K562 (cell line): ENCODE measurements at regions not wholly inside any gene's neighbourhood (a gene's known extent, or its start where the extent isn't known, plus 50 kb on each side); places are given as distances from the start of the nearest gene placed in this dataset.

Source experiments
- ADNP ChIP-seq: fragments of 200-800 bp; sonication (Bioruptor generic); IDR thresholded peaks from 2 replicates; pipeline ENCODE4 v1.6.1; 2016; ENCODE audit warnings: missing genetic modification characterization, missing compliant biosample characterization
- CAMTA2 ChIP-seq: fragments of 250-450 bp; sonication (Bioruptor Pico); conservative IDR thresholded peaks from 2 replicates; pipeline ENCODE4 v1.5.1; 2022
- CC2D1A ChIP-seq: fragments of 450-650 bp; IDR thresholded peaks from 2 replicates; pipeline ENCODE4 v1.6.1; 2017; ENCODE audit warnings: mild to moderate bottlenecking
- CEBPB ChIP-seq: fragments of 450-650 bp; IDR thresholded peaks from 2 replicates; pipeline ENCODE4 v1.6.1; 2016; ENCODE audit warnings: missing genetic modification characterization, missing compliant biosample characterization
- ERF ChIP-seq: fragments of 450-650 bp; formaldehyde crosslinking; IDR thresholded peaks from 2 replicates; pipeline ENCODE4 v1.4.0; 2020; ENCODE audit warnings: mild to moderate bottlenecking, mixed read lengths
- MAFG ChIP-seq: fragments of 450-650 bp; conservative IDR thresholded peaks from 2 replicates; pipeline ENCODE4 v1.6.1; 2016; ENCODE audit warnings: missing genetic modification characterization, missing compliant biosample characterization
- MCM2 ChIP-seq: fragments of 450-650 bp; IDR thresholded peaks from 2 replicates; pipeline ENCODE4 v1.6.1; 2017; ENCODE audit warnings: low read depth, mild to moderate bottlenecking
- MXI1 ChIP-seq: IDR thresholded peaks from 2 replicates; pipeline ENCODE4 v1.6.1; 2011; ENCODE audit warnings: low read depth, mild to moderate bottlenecking, improper control_type of control experiment, low read length
- NCOR1 ChIP-seq: fragments of 450-650 bp; IDR thresholded peaks from 2 replicates; pipeline ENCODE4 v1.6.1; 2016; ENCODE audit warnings: mild to moderate bottlenecking, moderate library complexity
- NFATC3 ChIP-seq: fragments of 450-650 bp; IDR thresholded peaks from 2 replicates; pipeline ENCODE4 v1.6.1; 2017; ENCODE audit warnings: mild to moderate bottlenecking
- NFYB ChIP-seq: IDR thresholded peaks from 2 replicates; pipeline ENCODE4 v1.6.1; 2011; ENCODE audit warnings: mild to moderate bottlenecking, moderate library complexity; ENCODE audit not compliant: insufficient read length; ENCODE audit errors: extremely low read depth
- RCOR1 ChIP-seq, 2 experiments: IDR thresholded peaks; 2 replicates each; pipeline ENCODE4 v1.6.1; 2012; ENCODE audit warnings: low read depth in 2 of 2, low read length in 2 of 2, borderline replicate concordance in 1 of 2, improper control_type of control experiment in 1 of 2
- TBL1XR1 ChIP-seq, 2 experiments: IDR thresholded peaks; 2 replicates each; pipeline ENCODE4 v1.6.1; 2012; ENCODE audit warnings: improper control_type of control experiment in 2 of 2, low read length in 2 of 2, mild to moderate bottlenecking in 1 of 2
- TCF7 ChIP-seq: sonication (generic); IDR thresholded peaks from 2 replicates; pipeline ENCODE4 v1.6.1; 2016; ENCODE audit warnings: antibody characterized with exemption, borderline replicate concordance
- ZFP36 ChIP-seq: fragments of 150-350 bp; IDR thresholded peaks from 2 replicates; pipeline ENCODE4 v1.6.1; 2018; ENCODE audit warnings: low read length, low read depth; ENCODE audit not compliant: partially characterized antibody
- ZHX1 ChIP-seq: fragments of 150-350 bp; conservative IDR thresholded peaks from 2 replicates; pipeline ENCODE4 v1.6.1; 2014; ENCODE audit warnings: low read length
- ZNF217 ChIP-seq: sonication (generic); formaldehyde crosslinking; IDR thresholded peaks from 2 replicates; pipeline ENCODE4 v1.8.0; 2022; ENCODE audit warnings: mild to moderate bottlenecking, missing genetic modification reagents
- ZNF239 ChIP-seq: fragments of 250-450 bp; sonication (Bioruptor Pico); IDR thresholded peaks from 2 replicates; pipeline ENCODE4 v1.4.0; 2020; ENCODE audit warnings: mild to moderate bottlenecking
- ZNF316 ChIP-seq: fragments of 450-650 bp; IDR thresholded peaks from 2 replicates; pipeline ENCODE4 v1.6.1; 2016
- ZNF407 ChIP-seq: fragments of 450-650 bp; IDR thresholded peaks from 2 replicates; pipeline ENCODE4 v1.6.1; 2016; ENCODE audit warnings: low read depth

GRCh38 chr5:30197662-30198061, 995.8 kb upstream of the CDH6 start (continued):
- no peak for TF ChIP-seq NFATC3
- no peak for TF ChIP-seq RCOR1 (IDR thresholded peaks at IDR 0.05; ENCODE audit: borderline replicate concordance in 1 of 2, low read depth in 2 of 2, low read length in 2 of 2)
- TF ChIP-seq ZNF407: no peak
- no peak for TF ChIP-seq ZNF239
- TF ChIP-seq ZNF217 (CRISPR knock-in tag): no peak
- TF ChIP-seq ZHX1: no peak
- no peak for TF ChIP-seq ADNP (tag)
- TF ChIP-seq TBL1XR1 (IDR thresholded peaks at IDR 0.05; ENCODE audit: low read length in 2 of 2): no peak
- peak; percentile 8 for TF ChIP-seq NFYB
- no peak for TF ChIP-seq ZFP36
- TF ChIP-seq CAMTA2 (CRISPR knock-in tag): no peak
- peak; percentile 80 for TF ChIP-seq MAFG
- peak; percentile 48; the same call in 1 of the 2 replicates for TF ChIP-seq CEBPB (tag)
- no peak for TF ChIP-seq MXI1
- peak; percentile 87 for TF ChIP-seq ZNF316
- no peak for TF ChIP-seq MCM2
- no peak for TF ChIP-seq TCF7
- TF ChIP-seq ERF: no peak
- no peak for TF ChIP-seq CC2D1A
- no peak for TF ChIP-seq NCOR1
